ENCODE measurements at regions not wholly inside any gene's neighbourhood (a gene's known extent, or its start where the extent isn't known, plus 50 kb on each side); places are given as distances from the start of the nearest gene placed in this dataset.

GRCh38 chr1:112271270-112271669 is 124.7 kb upstream of the CTTNBP2NL start:
- TF ChIP-seq STAT1 (IDR thresholded peaks at IDR 0.05; ENCODE audit: unreplicated experiment) (no peak), EZH2phosphoT487 (IDR thresholded peaks at IDR 0.05; ENCODE audit: unreplicated experiment) (no peak), JUNB (IDR thresholded peaks at IDR 0.05; ENCODE audit: unreplicated experiment) (no peak), ZNF331 (CRISPR knock-in tag; IDR thresholded peaks at IDR 0.05; ENCODE audit: low read depth) (no peak)
- Mint-ChIP-seq H3K4me3 (no peak overlapping the region), H3K36me3 (ENCODE audit: low read depth) (peaks cover 5% of the 10 kb centered on the region; the same call in 2 of the 3 replicates), H3K27me3 (ENCODE audit: insufficient read depth, low read depth, poor library complexity) (no peaks in the 10 kb centered on the region), H3K9me3 (peaks cover 18% of the 10 kb centered on the region), H3K27ac (no peak overlapping the region), H3K4me1 (no peaks in the 10 kb centered on the region)
- H3K9me2 ChIP-seq (ENCODE audit: insufficient read depth) = peaks cover 14% of the 10 kb centered on the region; the same call in 1 of the 2 replicates
- no peaks in the 10 kb centered on the region for H4K20me1 ChIP-seq (replicated peaks; ENCODE audit: insufficient read depth)
- H3K4me1 ChIP-seq (ENCODE audit: insufficient read depth) = no peaks in the 10 kb centered on the region
- no peak overlapping the region for H3K27ac ChIP-seq (ENCODE audit: low read depth)
- no peak overlapping the region for H2AFZ ChIP-seq
- ATAC-seq = no peak
- no peak for DNase-seq (ENCODE audit: low spot score)
- no peaks in the 10 kb centered on the region for H3K27me3 ChIP-seq (ENCODE audit: insufficient read depth)
- H3K36me3 ChIP-seq (ENCODE audit: insufficient read depth) = 0 out of 2 replicates have a peak, but pooled peaks cover 5% of the 10 kb centered on the region
- H3K4me3 ChIP-seq = no peak overlapping the region
- H3F3A ChIP-seq (replicated peaks; ENCODE audit: low read depth) = no peaks in the 10 kb centered on the region
- H3K4me2 ChIP-seq = no peak overlapping the region
- H3K79me2 ChIP-seq (replicated peaks; ENCODE audit: insufficient read depth) = no peaks in the 10 kb centered on the region

- H3F3A ChIP-seq (replicated peaks; ENCODE audit: low read depth) = no peaks in the 10 kb centered on the region
- peaks cover 5% of the 10 kb centered on the region; the same call in 2 of the 3 replicates for H3K36me3 Mint-ChIP-seq (ENCODE audit: low read depth)
- H3K27ac ChIP-seq (ENCODE audit: low read depth) = no peak overlapping the region
- H3K4me1 Mint-ChIP-seq = no peaks in the 10 kb centered on the region
- ATAC-seq (no peak), DNase-seq (ENCODE audit: low spot score) (no peak)
- no peaks in the 10 kb centered on the region for H4K20me1 ChIP-seq (replicated peaks; ENCODE audit: insufficient read depth)
- no peaks in the 10 kb centered on the region for H3K4me1 ChIP-seq (ENCODE audit: insufficient read depth)
- H3K79me2 ChIP-seq (replicated peaks; ENCODE audit: insufficient read depth) = no peaks in the 10 kb centered on the region
- no peak overlapping the region for H3K4me3 ChIP-seq
- no peak overlapping the region for H3K4me2 ChIP-seq
- no peaks in the 10 kb centered on the region for H3K27me3 Mint-ChIP-seq (ENCODE audit: insufficient read depth, low read depth, poor library complexity)
- peaks cover 18% of the 10 kb centered on the region for H3K9me3 Mint-ChIP-seq
- H3K27ac Mint-ChIP-seq = no peak overlapping the region
- peaks cover 14% of the 10 kb centered on the region; the same call in 1 of the 2 replicates for H3K9me2 ChIP-seq (ENCODE audit: insufficient read depth)
- 0 out of 2 replicates have a peak, but pooled peaks cover 5% of the 10 kb centered on the region for H3K36me3 ChIP-seq (ENCODE audit: insufficient read depth)
- H3K27me3 ChIP-seq (ENCODE audit: insufficient read depth) = no peaks in the 10 kb centered on the region
- no peak overlapping the region for H3K4me3 Mint-ChIP-seq
- H2AFZ ChIP-seq = no peak overlapping the region
- TF ChIP-seq NANOG (IDR thresholded peaks at IDR 0.05; ENCODE audit: borderline replicate concordance) = no peak
- TF ChIP-seq ZNF331 (CRISPR knock-in tag; IDR thresholded peaks at IDR 0.05; ENCODE audit: low read depth) = no peak
- TF ChIP-seq CTCF (conservative IDR thresholded peaks at IDR 0.05; ENCODE audit: low read depth in 2 of 2) = no peak
- no peak for TF ChIP-seq REST (IDR thresholded peaks at IDR 0.05; ENCODE audit: unreplicated experiment)
- no peak for TF ChIP-seq CREB1 (CRISPR knock-in tag; IDR thresholded peaks at IDR 0.05; ENCODE audit: low read depth)
- no peak for TF ChIP-seq JUNB (IDR thresholded peaks at IDR 0.05; ENCODE audit: unreplicated experiment)
- TF ChIP-seq ZNF462 (CRISPR knock-in tag; IDR thresholded peaks at IDR 0.05) = no peak
These were observed 123.8 kb upstream of the CTTNBP2NL start for GRCh38 chr1:112272101-112272772.
